H1 (cell line): ENCODE measurements at regions not wholly inside any gene's neighbourhood (a gene's known extent, or its start where the extent isn't known, plus 50 kb on each side); places are given as distances from the start of the nearest gene placed in this dataset.

Experiments used
- CHD7 ChIP-seq: fragments of 300-600 bp; sonication (generic); IDR thresholded peaks from 2 replicates; pipeline ENCODE4 v1.7.1; 2012; ENCODE audit warnings: low read length, moderate library complexity, mild to moderate bottlenecking, inconsistent platforms; ENCODE audit not compliant: insufficient replicate concordance

GRCh38 chr6:15952231-15953151 lies 176.4 kb upstream of the MYLIP start (continued):
- no peak for TF ChIP-seq CHD7
- TF ChIP-seq, all 59 proteins: peak for 0
